Trophoblast cell (in vitro differentiated cells and primary cell): ENCODE measurements at regions not wholly inside any gene's neighbourhood (a gene's known extent, or its start where the extent isn't known, plus 50 kb on each side); places are given as distances from the start of the nearest gene placed in this dataset.
A peak's percentile ranks its signal among the peaks of the same experiment; 100 is the strongest.

ENCODE experiments used
- DNase-seq, 2 donors: peaks; one replicate each; pipeline ENCODE4 v3.0.0-alpha.2; 2016
- H2AFZ ChIP-seq: 2 replicates; pipeline ENCODE4 v1.6.1; 2013; ENCODE audit warnings: low read length, moderate library complexity, mild to moderate bottlenecking; ENCODE audit not compliant: insufficient read depth, poor library complexity
- H2AK5ac ChIP-seq: 2 replicates; pipeline ENCODE4 v1.6.1; 2013; ENCODE audit warnings: mild to moderate bottlenecking, low read length
- H2BK120ac ChIP-seq: 2 replicates; pipeline ENCODE4 v1.6.1; 2013; ENCODE audit warnings: low read length, mild to moderate bottlenecking, moderate library complexity; ENCODE audit not compliant: insufficient read depth, poor library complexity
- H2BK12ac ChIP-seq: 2 replicates; pipeline ENCODE4 v1.6.1; 2013; ENCODE audit warnings: mild to moderate bottlenecking, low read length, moderate library complexity
- H2BK5ac ChIP-seq: 2 replicates; pipeline ENCODE4 v1.6.1; 2013; ENCODE audit warnings: low read length, low read depth, moderate library complexity, mild to moderate bottlenecking; ENCODE audit not compliant: poor library complexity
- H3K14ac ChIP-seq: 2 replicates; pipeline ENCODE4 v1.6.1; 2013; ENCODE audit warnings: mild to moderate bottlenecking, low read length
- H3K18ac ChIP-seq: 2 replicates; pipeline ENCODE4 v1.6.1; 2013; ENCODE audit warnings: mild to moderate bottlenecking, low read length
- H3K23ac ChIP-seq: 2 replicates; pipeline ENCODE4 v1.6.1; 2013; ENCODE audit warnings: low read length
- H3K27ac ChIP-seq: 2 replicates; pipeline ENCODE4 v1.5.1; 2013; ENCODE audit warnings: low read depth, mild to moderate bottlenecking, inconsistent platforms, low read length, moderate library complexity
- H3K27me3 ChIP-seq: 2 replicates; pipeline ENCODE4 v1.6.1; 2013; ENCODE audit warnings: inconsistent platforms, mild to moderate bottlenecking, low read length, moderate library complexity; ENCODE audit not compliant: insufficient read depth
- H3K36me3 ChIP-seq, 2 experiments: 1 replicate in 1 of 2; 2 replicates in 1 of 2; pipeline ENCODE4 v1.6.1; 2013; ENCODE audit warnings: low read length in 2 of 2, mild to moderate bottlenecking in 2 of 2, moderate library complexity in 1 of 2; ENCODE audit not compliant: insufficient read depth in 2 of 2, control insufficient read depth in 1 of 2
- H3K4ac ChIP-seq: 2 replicates; pipeline ENCODE4 v1.6.1; 2013; ENCODE audit warnings: low read depth, mild to moderate bottlenecking, low read length, moderate library complexity
- H3K4me1 ChIP-seq, 2 experiments: 1 replicate in 1 of 2; 2 replicates in 1 of 2; pipeline ENCODE4 v1.6.1; 2013; ENCODE audit warnings: low read length in 2 of 2, mild to moderate bottlenecking in 2 of 2, moderate library complexity in 1 of 2; ENCODE audit not compliant: insufficient read depth in 2 of 2, control insufficient read depth in 1 of 2
- H3K4me2 ChIP-seq: 2 replicates; pipeline ENCODE4 v1.6.1; 2013; ENCODE audit warnings: inconsistent platforms, mild to moderate bottlenecking, low read length, moderate library complexity
- H3K4me3 ChIP-seq: 2 replicates; pipeline ENCODE4 v1.5.1; 2013; ENCODE audit warnings: mild to moderate bottlenecking, low read depth, low read length, inconsistent platforms
- H3K79me1 ChIP-seq: one replicate; pipeline ENCODE4 v1.6.1; 2013; ENCODE audit warnings: low read length
- H3K79me2 ChIP-seq: 2 replicates; pipeline ENCODE4 v1.6.1; 2013; ENCODE audit warnings: low read length, mild to moderate bottlenecking; ENCODE audit not compliant: control insufficient read depth, insufficient read depth, poor library complexity
- H3K9ac ChIP-seq: 2 replicates; pipeline ENCODE4 v1.6.1; 2013; ENCODE audit warnings: mild to moderate bottlenecking, low read length
- H3K9me3 ChIP-seq: 2 replicates; pipeline ENCODE4 v1.6.1; 2013; ENCODE audit warnings: low read depth, mild to moderate bottlenecking, control low read depth, inconsistent platforms, low read length; ENCODE audit not compliant: insufficient read depth
- H4K12ac ChIP-seq: 2 replicates; pipeline ENCODE4 v1.6.1; 2013; ENCODE audit warnings: low read depth, mild to moderate bottlenecking, low read length, moderate library complexity
- H4K8ac ChIP-seq: 2 replicates; pipeline ENCODE4 v1.6.1; 2013; ENCODE audit warnings: low read depth, mild to moderate bottlenecking, low read length, moderate library complexity
- H4K91ac ChIP-seq: one replicate; pipeline ENCODE4 v1.6.1; 2013; ENCODE audit warnings: low read depth, mild to moderate bottlenecking, low read length, moderate library complexity
- WGBS: extraction: QIAGEN DNeasy Blood & Tissue Kit; methylation state at CpG from one replicate; pipeline ENCODE4 v1.1.7; 2013; ENCODE audit warnings: missing lambda C conversion rate; ENCODE audit not compliant: insufficient read length, insufficient coverage; ENCODE audit errors: extremely low coverage; 5-methylcytosine and 5-hydroxymethylcytosine counted together

DNA sequence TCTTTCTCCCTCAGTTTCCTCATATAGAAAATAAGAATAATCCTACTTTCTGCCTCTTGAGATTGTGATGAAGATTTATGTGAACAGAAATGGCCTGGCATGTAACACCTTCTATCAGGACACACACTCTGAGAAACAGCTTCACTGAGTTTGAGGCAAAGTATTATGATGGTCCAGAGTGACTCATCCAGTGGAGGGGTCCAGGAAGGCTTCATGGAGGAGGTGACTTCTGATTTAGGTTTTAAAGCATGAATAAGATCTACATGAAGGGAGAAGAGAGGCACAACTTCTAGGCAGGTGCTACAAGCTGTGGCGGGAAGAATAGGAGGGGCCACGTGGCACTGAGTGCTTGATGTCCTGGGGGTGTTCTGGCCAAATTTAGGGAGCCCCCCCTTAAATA, 124.4 kb upstream of the SDK2 start:
- no peak overlapping the region for H3K18ac ChIP-seq
- no peaks in the 10 kb centered on the region for H3K79me2 ChIP-seq
- DNase-seq, result no peak
- H4K91ac ChIP-seq, result no peak overlapping the region
- no peak overlapping the region for H3K4me3 ChIP-seq
- H4K12ac ChIP-seq, result no peak overlapping the region
- H2AK5ac ChIP-seq, result no peak overlapping the region
- H2BK120ac ChIP-seq, result no peak overlapping the region
- no peak overlapping the region for H3K9ac ChIP-seq
- H2AFZ ChIP-seq, result no peak overlapping the region
- no CpG with 5 or more reads among the region's 2 CpGs for WGBS
- no peaks in the 10 kb centered on the region for H3K27me3 ChIP-seq
- H2BK5ac ChIP-seq, result no peak overlapping the region
- no peak overlapping the region for H3K14ac ChIP-seq
- H3K4me2 ChIP-seq, result no peak overlapping the region
- no peak overlapping the region for H2BK12ac ChIP-seq
- no peaks in the 10 kb centered on the region for H3K36me3 ChIP-seq
- no peak overlapping the region for H4K8ac ChIP-seq
- H3K79me1 ChIP-seq, result no peaks in the 10 kb centered on the region
- no peak overlapping the region for H3K4ac ChIP-seq
- H3K9me3 ChIP-seq, result peaks cover 2% of the 10 kb centered on the region
- H3K4me1 ChIP-seq, result no peaks in the 10 kb centered on the region
- H3K27ac ChIP-seq, result no peak overlapping the region
- H3K23ac ChIP-seq, result no peak overlapping the region

DNA sequence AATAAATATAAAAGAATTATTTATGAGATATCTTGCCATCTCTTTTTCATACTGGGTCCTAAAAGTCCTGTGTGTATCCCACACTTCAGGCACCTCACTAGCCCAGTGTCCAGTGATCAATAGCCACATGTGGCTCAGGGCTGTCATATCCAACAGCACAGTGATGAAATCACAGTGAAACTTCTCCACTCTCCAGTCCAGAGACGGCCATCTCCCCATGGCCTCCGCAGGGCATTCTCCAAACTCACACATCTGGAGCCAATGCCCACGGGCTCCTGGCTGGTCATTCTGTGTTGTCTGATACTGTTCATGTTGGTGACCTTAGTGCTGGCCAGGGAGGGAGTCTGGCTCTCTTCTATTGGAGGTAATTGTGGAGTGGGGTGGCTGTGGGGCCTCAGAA, 125.2 kb upstream of the SDK2 start:
- Histone ChIP-seq H3K9me3 (peaks cover 2% of the 10 kb centered on the region), H3K4me3 (no peak overlapping the region), H4K91ac (no peak overlapping the region), H3K4me2 (no peak overlapping the region), H3K18ac (no peak overlapping the region), H3K14ac (no peak overlapping the region), H2BK12ac (no peak overlapping the region), H3K4me1 (no peaks in the 10 kb centered on the region), H3K79me2 (no peaks in the 10 kb centered on the region), H3K9ac (peak overlapping the region; percentile 24), H3K27me3 (no peaks in the 10 kb centered on the region), H3K79me1 (no peaks in the 10 kb centered on the region), H2BK5ac (no peak overlapping the region), H4K12ac (no peak overlapping the region), H3K4ac (no peak overlapping the region), H2BK120ac (no peak overlapping the region), H3K27ac (no peak overlapping the region), H2AK5ac (no peak overlapping the region), H3K23ac (no peak overlapping the region), H4K8ac (no peak overlapping the region), H3K36me3 (no peaks in the 10 kb centered on the region), H2AFZ (no peak overlapping the region)
- WGBS, result no CpG with 5 or more reads among the region's 3 CpGs
- DNase-seq, result no peak

DNA sequence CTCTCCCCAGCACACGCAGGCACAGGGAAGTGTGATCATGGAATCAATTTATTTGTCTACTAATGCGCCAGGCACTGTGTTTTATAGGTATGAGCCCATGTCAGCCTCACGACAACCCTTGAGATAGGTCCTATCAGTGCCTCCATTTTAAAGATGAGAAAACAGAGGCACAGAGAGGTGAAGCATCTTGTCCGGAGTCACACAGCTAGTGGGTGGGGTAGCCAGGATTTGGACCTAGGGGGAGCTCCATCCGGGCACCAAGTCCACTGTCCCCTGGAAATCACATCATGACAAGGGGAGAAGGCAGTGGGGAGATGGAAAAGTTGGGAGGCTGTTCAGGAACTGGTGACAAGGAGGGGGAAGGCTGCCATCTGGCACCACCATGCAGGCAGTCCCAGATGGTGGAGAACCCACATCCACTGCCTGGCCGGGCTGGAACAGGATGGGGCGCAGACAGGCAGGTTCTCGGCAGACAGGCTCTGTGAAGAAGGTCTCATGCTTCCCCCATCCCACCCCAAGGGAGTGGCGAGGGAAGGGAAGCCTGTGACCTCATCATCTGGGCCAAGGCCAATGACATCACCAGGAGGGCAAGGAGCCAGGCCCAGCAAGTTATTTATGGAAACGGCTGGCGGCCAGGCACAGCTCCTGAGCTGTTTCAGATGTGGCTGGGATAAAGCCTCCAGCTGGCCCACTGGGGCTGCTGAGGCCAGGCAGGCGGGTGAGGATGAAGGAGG, 126.0 kb upstream of the SDK2 start:
- Histone ChIP-seq H3K4me2 (no peak overlapping the region), H2BK12ac (no peak overlapping the region), H3K79me2 (no peaks in the 10 kb centered on the region), H4K8ac (no peak overlapping the region), H3K36me3 (no peaks in the 10 kb centered on the region), H3K4me1 (no peaks in the 10 kb centered on the region), H3K4ac (no peak overlapping the region), H2AFZ (peak overlapping the region; percentile 18), H3K23ac (no peak overlapping the region), H3K9me3 (peaks cover 2% of the 10 kb centered on the region), H3K4me3 (peak overlapping the region; percentile 17), H4K12ac (no peak overlapping the region), H2BK120ac (no peak overlapping the region), H3K14ac (no peak overlapping the region), H3K27ac (no peak overlapping the region), H3K18ac (no peak overlapping the region), H3K79me1 (no peaks in the 10 kb centered on the region), H2BK5ac (no peak overlapping the region), H4K91ac (no peak overlapping the region), H2AK5ac (no peak overlapping the region), H3K27me3 (no peaks in the 10 kb centered on the region), H3K9ac (no peak overlapping the region)
- no CpG with 5 or more reads among the region's 12 CpGs for WGBS
- DNase-seq, result peak in 1 of 2 donors; percentile 6

DNA sequence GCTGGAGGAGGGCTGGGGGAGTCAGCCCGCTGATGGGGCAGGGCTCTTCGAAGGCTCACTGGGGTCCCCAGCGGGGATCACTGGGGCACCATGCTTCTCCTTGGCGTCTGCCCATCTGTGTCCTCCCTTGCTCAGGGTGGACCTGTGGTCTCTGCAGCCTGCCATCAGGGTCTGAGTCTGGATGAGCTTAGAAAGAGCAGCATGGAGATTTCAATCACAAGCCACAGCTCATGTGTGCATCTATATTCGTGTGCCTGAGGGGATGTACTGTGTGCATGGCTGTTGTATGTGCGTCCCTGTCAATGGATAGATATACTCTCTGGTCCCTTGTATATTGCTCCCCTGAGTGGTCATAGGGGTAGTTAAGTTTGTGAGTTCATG, 126.6 kb upstream of the SDK2 start:
- H3K36me3 ChIP-seq, result no peaks in the 10 kb centered on the region

More for the DNA sequence above, 126.6 kb upstream of the SDK2 start:
- Histone ChIP-seq H3K4me3 (peak overlapping the region; percentile 17), H3K4ac (no peak overlapping the region), H3K18ac (no peak overlapping the region), H3K79me2 (no peaks in the 10 kb centered on the region), H2BK5ac (no peak overlapping the region), H2AFZ (peak overlapping the region; percentile 18), H4K12ac (no peak overlapping the region), H2BK120ac (no peak overlapping the region), H3K9me3 (peaks cover under 1% of the 10 kb centered on the region), H2BK12ac (no peak overlapping the region), H2AK5ac (no peak overlapping the region), H4K8ac (no peak overlapping the region), H4K91ac (no peak overlapping the region), H3K23ac (no peak overlapping the region), H3K9ac (no peak overlapping the region), H3K4me2 (no peak overlapping the region), H3K79me1 (no peaks in the 10 kb centered on the region), H3K4me1 (no peaks in the 10 kb centered on the region), H3K27me3 (no peaks in the 10 kb centered on the region), H3K14ac (no peak overlapping the region), H3K27ac (no peak overlapping the region)
- no peak for DNase-seq
- no CpG with 5 or more reads among the region's 6 CpGs for WGBS
